HG02678 (cell line): ENCODE measurements at regions not wholly inside any gene's neighbourhood (a gene's known extent, or its start where the extent isn't known, plus 50 kb on each side); places are given as distances from the start of the nearest gene placed in this dataset.

Experiments
- ATAC-seq: cut with Tn5 transposase; IDR thresholded peaks from one replicate; pipeline ENCODE4 v1.9.1; 2021; ENCODE audit warnings: mild to moderate bottlenecking, moderate library complexity; ENCODE audit not compliant: unreplicated experiment

- no peak for ATAC-seq
These were observed 282.6 kb upstream of the PPARGC1A start for GRCh38 chr4:24172406-24172805.

GRCh38 chr4:24169956-24170355 lies 280.1 kb upstream of the PPARGC1A start:
- no peak for ATAC-seq

GRCh38 chr4:24168658-24169057 lies 278.8 kb upstream of the PPARGC1A start:
- no peak for ATAC-seq

- ATAC-seq, result no peak
These were observed 276.7 kb upstream of the PPARGC1A start for GRCh38 chr4:24166501-24166900.

GRCh38 chr4:24164797-24165196 lies 274.9 kb upstream of the PPARGC1A start:
- ATAC-seq, result no peak

- ATAC-seq, result no peak
These were observed 274.3 kb upstream of the PPARGC1A start for GRCh38 chr4:24164054-24164693.

GRCh38 chr4:24163314-24163713 lies 273.5 kb upstream of the PPARGC1A start:
- ATAC-seq, result no peak

- ATAC-seq, result no peak
These were observed 270.5 kb upstream of the PPARGC1A start for GRCh38 chr4:24160358-24160757.

- no peak for ATAC-seq
These were observed 268.2 kb upstream of the PPARGC1A start for GRCh38 chr4:24158031-24158430.

GRCh38 chr4:24150034-24150433 lies 260.2 kb upstream of the PPARGC1A start:
- ATAC-seq, result no peak

- no peak for ATAC-seq
These were observed 256.3 kb upstream of the PPARGC1A start for GRCh38 chr4:24146127-24146526.

- ATAC-seq, result no peak
These were observed 255.7 kb upstream of the PPARGC1A start for GRCh38 chr4:24145591-24145990.

GRCh38 chr4:24144381-24144780 lies 254.5 kb upstream of the PPARGC1A start:
- no peak for ATAC-seq

- no peak for ATAC-seq
These were observed 253.9 kb upstream of the PPARGC1A start for GRCh38 chr4:24143741-24144140.

GRCh38 chr4:24141836-24142235 lies 252.0 kb upstream of the PPARGC1A start:
- ATAC-seq, result no peak

- ATAC-seq, result no peak
These were observed 251.0 kb upstream of the PPARGC1A start for GRCh38 chr4:24140892-24141291.

GRCh38 chr4:24137671-24138601 lies 248.1 kb upstream of the PPARGC1A start:
- no peak for ATAC-seq

- no peak for ATAC-seq
These were observed 242.3 kb upstream of the PPARGC1A start for GRCh38 chr4:24131954-24132673.

GRCh38 chr4:24130637-24131036 lies 240.8 kb upstream of the PPARGC1A start:
- ATAC-seq, result no peak

- ATAC-seq, result no peak
These were observed 236.9 kb upstream of the PPARGC1A start for GRCh38 chr4:24126776-24127175.

- ATAC-seq, result no peak
These were observed 231.7 kb upstream of the PPARGC1A start for GRCh38 chr4:24121395-24122175.
